GM12865 (cell line): ENCODE measurements at regions not wholly inside any gene's neighbourhood (a gene's known extent, or its start where the extent isn't known, plus 50 kb on each side); places are given as distances from the start of the nearest gene placed in this dataset.
"Not testable (repeated sequence)": the region's sequence is repeated elsewhere in the genome, so short reads cannot be mapped to it uniquely, and the experiment has no call there.

Experiments used
- DNase-seq: peaks from one replicate; pipeline ENCODE4 v3.0.0; 2010; ENCODE audit warnings: low read depth
- H3K4me3 ChIP-seq: 2 replicates; pipeline ENCODE4 v1.5.1; 2011; ENCODE audit warnings: mild to moderate bottlenecking, low read depth, low read length, control low read depth
- TF ChIP-seq, protein P1 (sequence below): IDR thresholded peaks from 2 replicates; pipeline ENCODE4 v1.5.1; 2011; ENCODE audit warnings: low read length, control low read depth, low read depth, inconsistent platforms; ENCODE audit not compliant: insufficient read depth; ENCODE audit errors: missing control alignments

DNA sequence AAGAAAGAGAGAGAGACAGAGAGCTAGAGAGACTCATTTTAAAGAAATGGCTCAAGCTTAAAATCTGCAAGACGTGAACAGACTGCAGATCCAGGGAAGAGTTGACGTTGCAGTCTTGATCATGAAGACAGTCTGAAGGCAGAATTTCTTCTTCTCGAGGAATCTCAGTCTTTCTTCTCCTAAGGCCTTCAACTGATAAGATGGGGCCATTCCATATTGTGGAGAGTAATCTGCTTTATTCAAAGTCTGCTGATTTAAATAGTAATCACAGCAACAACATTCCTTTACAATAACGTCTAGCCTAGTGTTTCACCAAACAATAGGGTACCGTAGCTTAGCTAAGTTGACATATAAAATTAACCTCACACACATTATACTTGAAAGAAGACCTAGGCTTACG lies 208.4 kb upstream of the ADAMTS3 start:
- TF ChIP-seq, protein P1, sequence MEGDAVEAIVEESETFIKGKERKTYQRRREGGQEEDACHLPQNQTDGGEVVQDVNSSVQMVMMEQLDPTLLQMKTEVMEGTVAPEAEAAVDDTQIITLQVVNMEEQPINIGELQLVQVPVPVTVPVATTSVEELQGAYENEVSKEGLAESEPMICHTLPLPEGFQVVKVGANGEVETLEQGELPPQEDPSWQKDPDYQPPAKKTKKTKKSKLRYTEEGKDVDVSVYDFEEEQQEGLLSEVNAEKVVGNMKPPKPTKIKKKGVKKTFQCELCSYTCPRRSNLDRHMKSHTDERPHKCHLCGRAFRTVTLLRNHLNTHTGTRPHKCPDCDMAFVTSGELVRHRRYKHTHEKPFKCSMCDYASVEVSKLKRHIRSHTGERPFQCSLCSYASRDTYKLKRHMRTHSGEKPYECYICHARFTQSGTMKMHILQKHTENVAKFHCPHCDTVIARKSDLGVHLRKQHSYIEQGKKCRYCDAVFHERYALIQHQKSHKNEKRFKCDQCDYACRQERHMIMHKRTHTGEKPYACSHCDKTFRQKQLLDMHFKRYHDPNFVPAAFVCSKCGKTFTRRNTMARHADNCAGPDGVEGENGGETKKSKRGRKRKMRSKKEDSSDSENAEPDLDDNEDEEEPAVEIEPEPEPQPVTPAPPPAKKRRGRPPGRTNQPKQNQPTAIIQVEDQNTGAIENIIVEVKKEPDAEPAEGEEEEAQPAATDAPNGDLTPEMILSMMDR: no peak
- DNase-seq: no peak
- no peak overlapping the region for H3K4me3 ChIP-seq

GRCh38 chr4:72770708-72771107 lies 201.7 kb upstream of the ADAMTS3 start:
- DNase-seq: no peak
- H3K4me3 ChIP-seq: no peak overlapping the region
- TF ChIP-seq, protein P1: no peak

GRCh38 chr4:72768364-72768763 lies 199.3 kb upstream of the ADAMTS3 start:
- DNase-seq: no peak
- no peak overlapping the region for H3K4me3 ChIP-seq
- TF ChIP-seq, protein P1: no peak

DNA sequence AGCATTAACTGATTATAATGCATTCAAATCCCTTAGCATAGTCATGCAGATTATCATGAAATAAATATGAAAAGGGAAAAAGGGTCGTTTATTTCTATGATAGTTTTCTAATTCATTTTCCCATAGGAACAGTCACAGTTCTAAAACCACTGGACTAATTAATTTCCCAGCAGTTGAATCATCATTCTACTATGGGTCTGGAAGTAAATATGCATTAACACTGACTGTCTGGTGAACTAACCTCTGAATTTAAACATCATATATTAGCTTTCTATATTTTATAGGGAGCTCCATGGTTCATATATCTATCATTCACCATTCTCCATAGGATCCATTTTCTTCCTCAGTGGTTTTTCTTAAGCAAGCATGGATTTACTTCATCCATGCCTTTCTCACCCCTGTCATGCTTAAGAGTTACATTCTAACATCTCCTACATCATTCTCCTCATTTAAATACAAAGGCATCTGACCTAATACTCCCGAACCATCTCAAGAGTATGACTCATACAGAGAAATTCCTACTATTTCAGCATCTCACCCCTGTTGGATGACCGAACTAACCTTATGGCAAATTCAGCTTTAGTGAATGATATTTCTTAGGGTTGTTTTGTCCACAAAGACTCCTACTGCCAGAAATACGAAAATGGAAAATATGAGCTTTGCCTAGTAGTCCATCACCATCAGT lies 198.7 kb upstream of the ADAMTS3 start:
- no peak for DNase-seq
- TF ChIP-seq, protein P1: no peak
- H3K4me3 ChIP-seq: no peak overlapping the region

- not testable (repeated sequence) for H3K4me3 ChIP-seq, DNase-seq
Observed at GRCh38 chr4:72765788-72766187, 196.8 kb upstream of the ADAMTS3 start.

GRCh38 chr4:72761368-72762038 lies 192.5 kb upstream of the ADAMTS3 start:
- DNase-seq: no peak
- no peak overlapping the region for H3K4me3 ChIP-seq
- TF ChIP-seq, protein P1: no peak

- H3K4me3 ChIP-seq, DNase-seq: not testable (repeated sequence)
Observed at GRCh38 chr4:72753414-72753813, 184.4 kb upstream of the ADAMTS3 start.
